Upper lobe of left lung (tissue), 4 donors: ENCODE measurements at regions not wholly inside any gene's neighbourhood (a gene's known extent, or its start where the extent isn't known, plus 50 kb on each side); places are given as distances from the start of the nearest gene placed in this dataset.

ENCODE experiments used
- EP300 ChIP-seq, 4 donors: sonication (generic); formaldehyde crosslinking; IDR thresholded peaks; one replicate each; pipeline ENCODE4 v1.5.1; 2017; ENCODE audit warnings: antibody characterized with exemption in 4 of 4, control low read depth in 2 of 4
- TF ChIP-seq, protein P1 (sequence below), 6 experiments: fragments of 450-650 bp in 4 of 6; fragments of 200-600 bp in 2 of 6; sonication (generic) in 2 of 6; IDR thresholded peaks; one replicate each; pipeline ENCODE4 v1.5.1; 2016 to 2019; ENCODE audit warnings: antibody characterized with exemption in 6 of 6

DNA sequence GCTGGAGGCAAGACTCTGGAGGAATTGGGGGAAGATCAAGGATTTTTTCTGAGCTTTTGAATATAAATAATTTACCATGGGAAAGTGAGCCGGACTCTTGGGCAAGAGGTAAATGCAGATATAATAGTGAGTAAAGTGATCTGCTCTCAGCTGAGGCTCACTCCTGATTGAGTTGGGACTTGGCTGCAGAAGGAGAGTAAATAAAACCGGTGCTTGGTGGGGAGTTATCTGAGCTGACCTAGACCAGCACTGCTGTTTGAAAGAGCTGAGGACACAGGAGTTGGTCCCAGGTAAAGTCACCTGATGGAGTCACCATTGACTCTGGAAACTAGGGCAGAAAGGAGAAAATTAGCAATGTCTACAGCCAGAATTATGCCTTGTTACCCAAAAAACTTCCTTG, 57.3 kb upstream of the LRPPRC start:
- TF ChIP-seq, protein P1, sequence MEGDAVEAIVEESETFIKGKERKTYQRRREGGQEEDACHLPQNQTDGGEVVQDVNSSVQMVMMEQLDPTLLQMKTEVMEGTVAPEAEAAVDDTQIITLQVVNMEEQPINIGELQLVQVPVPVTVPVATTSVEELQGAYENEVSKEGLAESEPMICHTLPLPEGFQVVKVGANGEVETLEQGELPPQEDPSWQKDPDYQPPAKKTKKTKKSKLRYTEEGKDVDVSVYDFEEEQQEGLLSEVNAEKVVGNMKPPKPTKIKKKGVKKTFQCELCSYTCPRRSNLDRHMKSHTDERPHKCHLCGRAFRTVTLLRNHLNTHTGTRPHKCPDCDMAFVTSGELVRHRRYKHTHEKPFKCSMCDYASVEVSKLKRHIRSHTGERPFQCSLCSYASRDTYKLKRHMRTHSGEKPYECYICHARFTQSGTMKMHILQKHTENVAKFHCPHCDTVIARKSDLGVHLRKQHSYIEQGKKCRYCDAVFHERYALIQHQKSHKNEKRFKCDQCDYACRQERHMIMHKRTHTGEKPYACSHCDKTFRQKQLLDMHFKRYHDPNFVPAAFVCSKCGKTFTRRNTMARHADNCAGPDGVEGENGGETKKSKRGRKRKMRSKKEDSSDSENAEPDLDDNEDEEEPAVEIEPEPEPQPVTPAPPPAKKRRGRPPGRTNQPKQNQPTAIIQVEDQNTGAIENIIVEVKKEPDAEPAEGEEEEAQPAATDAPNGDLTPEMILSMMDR (IDR thresholded peaks at IDR 0.05) = no peak
- TF ChIP-seq EP300 (IDR thresholded peaks at IDR 0.05) = no peak
